Fibroblast of the aortic adventitia (primary cell): ENCODE measurements at regions not wholly inside any gene's neighbourhood (a gene's known extent, or its start where the extent isn't known, plus 50 kb on each side); places are given as distances from the start of the nearest gene placed in this dataset.
A peak's percentile ranks its signal among the peaks of the same experiment; 100 is the strongest.

Experiments used
- DNase-seq: peaks from one replicate; pipeline ENCODE4 v3.0.0-alpha.2; 2010; ENCODE audit warnings: low read depth
- H3K4me3 ChIP-seq: 2 replicates; pipeline ENCODE4 v1.5.1; 2011; ENCODE audit warnings: low read depth, mild to moderate bottlenecking, control low read depth, low read length, moderate library complexity
- CTCF ChIP-seq: IDR thresholded peaks from 2 replicates; pipeline ENCODE4 v1.5.1; 2011; ENCODE audit warnings: mild to moderate bottlenecking, low read length, control low read depth, inconsistent platforms; ENCODE audit not compliant: insufficient read depth

GRCh38 chr2:126835831-126836230, 62.9 kb upstream of the TEX51 start:
- no peak for DNase-seq
- no peak for TF ChIP-seq CTCF
- no peak overlapping the region for H3K4me3 ChIP-seq

GRCh38 chr2:126836761-126837679, 61.7 kb upstream of the TEX51 start:
- H3K4me3 ChIP-seq = no peak overlapping the region
- TF ChIP-seq CTCF = no peak
- DNase-seq = no peak

DNA sequence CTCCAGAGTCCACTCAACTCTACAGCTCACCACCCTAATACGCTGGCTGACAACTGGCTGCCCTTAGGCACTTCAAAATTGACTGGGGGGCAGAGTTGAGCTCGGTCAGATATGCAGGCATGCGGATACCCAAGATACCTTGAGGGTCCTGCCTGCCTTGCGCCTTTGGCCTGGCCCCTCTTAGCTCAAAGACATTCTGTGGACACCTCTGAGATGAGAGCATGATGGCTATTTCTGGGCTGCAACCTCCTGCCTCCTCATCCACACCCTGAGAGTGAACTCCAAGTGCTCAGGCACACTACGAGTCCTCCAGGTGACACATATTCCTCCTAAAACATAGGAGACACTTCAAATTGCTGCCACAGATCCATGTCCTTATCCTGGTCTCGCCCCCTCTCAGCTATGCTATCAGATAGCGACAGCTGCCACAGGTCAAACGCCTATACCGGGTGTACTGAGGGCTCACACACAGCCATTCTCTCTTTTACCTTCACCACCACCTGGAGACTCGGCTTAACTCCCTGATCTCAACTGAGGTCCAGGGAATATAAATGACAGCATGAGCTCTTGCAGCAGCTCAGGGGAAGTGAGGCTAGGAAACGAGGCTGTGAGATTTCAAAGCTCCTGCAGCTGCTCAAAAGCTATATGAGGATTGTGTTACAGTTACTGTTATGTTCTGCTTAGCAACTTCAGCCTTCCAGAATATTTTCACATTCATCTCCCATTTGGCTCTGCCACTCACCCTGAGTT, 60.5 kb upstream of the TEX51 start:
- no peak for TF ChIP-seq CTCF
- no peak overlapping the region for H3K4me3 ChIP-seq
- no peak for DNase-seq

DNA sequence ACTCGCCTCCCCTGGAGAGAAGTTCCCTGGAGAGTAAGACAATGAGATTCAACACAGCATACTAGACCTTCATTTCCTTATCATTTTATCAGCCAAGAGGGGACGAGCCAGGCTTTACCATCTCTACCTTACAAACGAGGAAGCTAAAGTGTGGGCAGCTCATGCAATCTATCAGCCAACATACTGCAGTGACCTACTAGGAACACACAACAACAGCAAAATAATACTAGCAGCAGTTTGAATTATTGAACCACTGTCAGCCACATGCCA, 60.0 kb upstream of the TEX51 start:
- no peak for DNase-seq
- no peak overlapping the region for H3K4me3 ChIP-seq
- no peak for TF ChIP-seq CTCF

DNA sequence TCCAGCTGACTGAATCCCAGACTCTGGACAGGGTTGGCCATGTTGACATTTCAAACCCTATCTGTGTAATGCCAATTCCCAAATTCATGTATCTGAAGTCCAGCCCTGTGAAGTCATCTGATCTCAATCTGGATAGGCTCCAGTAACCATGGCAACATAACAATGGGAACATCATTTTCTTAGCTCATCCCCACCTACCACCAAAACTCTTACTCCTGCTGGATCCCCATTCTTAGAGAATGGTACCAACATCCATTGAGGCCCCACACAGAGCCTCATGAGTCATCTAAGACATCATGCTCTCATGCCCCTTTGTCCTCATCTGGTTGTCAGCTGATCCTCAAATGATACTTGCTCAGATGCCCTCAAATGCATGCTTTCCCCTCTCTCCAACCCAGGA, 58.9 kb upstream of the TEX51 start:
- no peak overlapping the region for H3K4me3 ChIP-seq
- TF ChIP-seq CTCF = no peak
- DNase-seq = peak; percentile 2

- no peak for TF ChIP-seq CTCF
- DNase-seq = no peak
- no peak overlapping the region for H3K4me3 ChIP-seq
Measured at GRCh38 chr2:126843081-126843480, 55.6 kb upstream of the TEX51 start.
